Breast epithelium (tissue), 3 donors: ENCODE measurements at regions not wholly inside any gene's neighbourhood (a gene's known extent, or its start where the extent isn't known, plus 50 kb on each side); places are given as distances from the start of the nearest gene placed in this dataset.

Experiments
- CTCF ChIP-seq, 3 donors: fragments of 450-650 bp; IDR thresholded peaks; one replicate each; pipeline ENCODE4 v1.5.1; 2016 to 2017; ENCODE audit warnings: antibody characterized with exemption in 3 of 3, mild to moderate bottlenecking in 3 of 3, moderate library complexity in 3 of 3
- POLR2A ChIP-seq: fragments of 450-650 bp; IDR thresholded peaks from one replicate; pipeline ENCODE4 v1.6.1; 2016; ENCODE audit warnings: antibody characterized with exemption, mild to moderate bottlenecking, moderate library complexity
- POLR2AphosphoS5 ChIP-seq, 3 donors: sonication (generic); formaldehyde crosslinking; IDR thresholded peaks; one replicate each; pipeline ENCODE4 v1.6.1; 2017; ENCODE audit warnings: antibody characterized with exemption in 3 of 3

DNA sequence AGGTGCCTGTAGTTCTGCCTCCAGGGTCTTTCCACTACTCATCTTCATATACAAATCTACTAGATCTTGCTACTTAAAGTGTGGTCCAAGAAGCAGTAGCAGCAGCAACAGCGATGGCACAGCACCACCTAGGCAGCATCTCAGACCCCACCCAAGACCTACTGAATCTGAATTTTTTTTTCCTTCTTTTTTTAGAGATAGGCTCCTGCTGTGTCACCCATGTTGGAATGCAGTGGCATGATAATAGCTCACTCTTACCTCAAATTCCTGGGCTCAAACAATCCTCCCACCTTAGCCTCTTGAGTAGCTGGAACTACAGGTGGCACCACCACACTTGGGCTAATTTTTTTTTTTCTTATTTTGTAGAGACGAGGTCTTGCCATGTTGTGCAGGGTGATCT, 346.7 kb upstream of the TGFBR2 start:
- TF ChIP-seq CTCF (IDR thresholded peaks at IDR 0.05) = no peak
- TF ChIP-seq POLR2A = no peak
- TF ChIP-seq POLR2AphosphoS5 (IDR thresholded peaks at IDR 0.05) = no peak
